22Rv1 (cell line): ENCODE measurements at regions not wholly inside any gene's neighbourhood (a gene's known extent, or its start where the extent isn't known, plus 50 kb on each side); places are given as distances from the start of the nearest gene placed in this dataset.

ENCODE experiments used
- H3K27ac ChIP-seq: fragments of 450-650 bp; 2 replicates; pipeline ENCODE4 v1.5.1; 2017
- CTCF ChIP-seq: fragments of 450-650 bp; IDR thresholded peaks from 2 replicates; pipeline ENCODE4 v1.5.1; 2017; ENCODE audit warnings: mild to moderate bottlenecking
- ZFX ChIP-seq: fragments of 450-650 bp; IDR thresholded peaks from 2 replicates; pipeline ENCODE4 v1.6.1; 2017; ENCODE audit warnings: antibody characterized with exemption, borderline replicate concordance

GRCh38 chr12:89919241-89919906 lies 210.7 kb upstream of the ATP2B1 start:
- H3K27ac ChIP-seq = peak overlapping the region; percentile 67
- TF ChIP-seq CTCF = no peak
- no peak for TF ChIP-seq ZFX

GRCh38 chr12:89918172-89918846 lies 209.7 kb upstream of the ATP2B1 start:
- no peak for TF ChIP-seq ZFX
- peak; percentile 32; the same call in 1 of the 2 replicates for TF ChIP-seq CTCF
- peak overlapping the region; percentile 67 for H3K27ac ChIP-seq

- no peak overlapping the region for H3K27ac ChIP-seq
- TF ChIP-seq CTCF = no peak
Observed at GRCh38 chr12:89909753-89910152, 201.1 kb upstream of the ATP2B1 start.

GRCh38 chr12:89907659-89908058 lies 199.0 kb upstream of the ATP2B1 start:
- no peak for TF ChIP-seq CTCF
- no peak for TF ChIP-seq ZFX
- H3K27ac ChIP-seq = no peak overlapping the region

- no peak for TF ChIP-seq CTCF
- no peak for TF ChIP-seq ZFX
- no peak overlapping the region for H3K27ac ChIP-seq
Observed at GRCh38 chr12:89906824-89907223, 198.2 kb upstream of the ATP2B1 start.

- H3K27ac ChIP-seq = no peak overlapping the region
- no peak for TF ChIP-seq ZFX
- no peak for TF ChIP-seq CTCF
Observed at GRCh38 chr12:89906178-89906577, 197.5 kb upstream of the ATP2B1 start.

GRCh38 chr12:89901906-89902642 lies 193.4 kb upstream of the ATP2B1 start:
- no peak overlapping the region for H3K27ac ChIP-seq
- no peak for TF ChIP-seq ZFX
- TF ChIP-seq CTCF = no peak
